Liver (tissue), 3 donors: ENCODE measurements at regions not wholly inside any gene's neighbourhood (a gene's known extent, or its start where the extent isn't known, plus 50 kb on each side); places are given as distances from the start of the nearest gene placed in this dataset.

Experiments
- TAF1 ChIP-seq: conservative IDR thresholded peaks from 2 replicates; pipeline ENCODE4 v1.6.1; 2016; ENCODE audit warnings: antibody characterized with exemption, mild to moderate bottlenecking
- TF ChIP-seq, protein P1 (sequence below): fragments of 150-350 bp; IDR thresholded peaks from 2 replicates; pipeline ENCODE4 v1.5.1; 2017; ENCODE audit warnings: improper control_type of control experiment, low read depth, low read length; ENCODE audit not compliant: missing input control
- donor health status: healthy.
- donor health status: healthy.

DNA sequence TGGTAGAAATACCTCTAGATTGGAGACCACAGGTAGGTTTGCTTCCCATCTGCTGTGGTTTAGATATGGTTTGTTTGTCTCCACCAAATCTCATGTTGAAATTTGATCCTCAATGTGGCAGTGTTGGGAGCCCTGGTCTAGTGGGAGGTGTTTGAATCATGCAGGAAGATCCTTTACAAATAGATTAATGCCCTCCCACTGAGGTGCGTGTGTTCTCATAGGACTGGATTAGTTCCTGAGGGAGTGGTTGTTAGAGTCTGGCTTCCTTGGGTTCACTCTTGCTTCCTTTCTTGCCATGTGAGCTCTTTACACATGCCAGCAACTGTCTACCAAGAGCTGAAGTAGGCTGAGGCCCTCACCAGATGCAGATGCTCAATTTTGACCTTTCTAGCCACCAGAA is 391.1 kb upstream of the GRIA1 start:
- no peak for TF ChIP-seq TAF1
- TF ChIP-seq, protein P1, sequence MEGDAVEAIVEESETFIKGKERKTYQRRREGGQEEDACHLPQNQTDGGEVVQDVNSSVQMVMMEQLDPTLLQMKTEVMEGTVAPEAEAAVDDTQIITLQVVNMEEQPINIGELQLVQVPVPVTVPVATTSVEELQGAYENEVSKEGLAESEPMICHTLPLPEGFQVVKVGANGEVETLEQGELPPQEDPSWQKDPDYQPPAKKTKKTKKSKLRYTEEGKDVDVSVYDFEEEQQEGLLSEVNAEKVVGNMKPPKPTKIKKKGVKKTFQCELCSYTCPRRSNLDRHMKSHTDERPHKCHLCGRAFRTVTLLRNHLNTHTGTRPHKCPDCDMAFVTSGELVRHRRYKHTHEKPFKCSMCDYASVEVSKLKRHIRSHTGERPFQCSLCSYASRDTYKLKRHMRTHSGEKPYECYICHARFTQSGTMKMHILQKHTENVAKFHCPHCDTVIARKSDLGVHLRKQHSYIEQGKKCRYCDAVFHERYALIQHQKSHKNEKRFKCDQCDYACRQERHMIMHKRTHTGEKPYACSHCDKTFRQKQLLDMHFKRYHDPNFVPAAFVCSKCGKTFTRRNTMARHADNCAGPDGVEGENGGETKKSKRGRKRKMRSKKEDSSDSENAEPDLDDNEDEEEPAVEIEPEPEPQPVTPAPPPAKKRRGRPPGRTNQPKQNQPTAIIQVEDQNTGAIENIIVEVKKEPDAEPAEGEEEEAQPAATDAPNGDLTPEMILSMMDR, result no peak
